ENCODE measurements at regions not wholly inside any gene's neighbourhood (a gene's known extent, or its start where the extent isn't known, plus 50 kb on each side); places are given as distances from the start of the nearest gene placed in this dataset.

DNA sequence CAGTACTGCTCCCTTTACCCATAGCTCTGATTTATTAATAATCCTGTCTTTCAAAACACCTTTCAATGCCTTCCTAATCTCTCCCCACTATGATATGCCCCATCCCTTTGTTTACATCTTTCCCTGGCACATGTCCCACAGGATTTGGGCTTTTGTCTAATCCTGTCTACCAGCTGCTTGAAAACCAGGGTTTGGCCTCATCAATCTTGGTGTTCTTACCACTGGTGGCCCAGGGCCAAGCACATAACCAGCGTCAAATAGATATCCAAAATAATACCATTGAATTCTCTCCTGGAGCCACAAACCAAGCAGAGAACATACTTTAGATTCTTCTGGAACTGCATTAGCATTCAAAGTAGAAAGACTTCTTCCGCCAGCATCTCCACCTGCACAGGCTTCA is 104.8 kb upstream of the PPP2R3A start:
- Histone ChIP-seq H3K4me1 (ENCODE audit: control insufficient read depth, insufficient read depth, low read length) (no peaks in the 10 kb centered on the region), H3K36me3 (ENCODE audit: control insufficient read depth, insufficient read depth, low read length) (no peaks in the 10 kb centered on the region), H3K9ac (ENCODE audit: low read depth, low read length) (no peak overlapping the region), H3K9me3 (ENCODE audit: control insufficient read depth, insufficient read depth, low read length) (no peaks in the 10 kb centered on the region), H3K4me3 (ENCODE audit: low read depth, low read length) (no peak overlapping the region), H3K27me3 (ENCODE audit: control insufficient read depth, insufficient read depth, low read length) (no peaks in the 10 kb centered on the region)

DNA sequence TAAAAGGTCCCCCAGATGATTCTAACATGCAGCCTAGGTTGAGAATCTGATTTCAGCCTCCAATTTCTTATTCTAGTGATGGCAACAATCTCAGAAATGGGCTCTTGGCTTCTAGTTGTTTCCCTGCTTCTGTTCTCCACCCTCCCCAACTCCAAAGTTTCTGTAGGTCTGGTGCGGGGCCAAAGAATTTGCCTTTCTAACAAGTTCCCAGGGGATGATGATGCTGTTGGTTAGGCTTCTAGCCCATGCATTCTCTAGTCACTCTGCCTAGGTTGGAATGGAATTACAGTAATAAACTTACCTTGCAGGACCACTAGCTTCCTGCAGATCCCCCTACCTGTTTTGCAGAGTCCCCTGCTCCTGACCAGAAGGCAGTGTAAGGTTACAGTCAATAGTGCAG is 103.2 kb upstream of the PPP2R3A start:
- Histone ChIP-seq H3K9ac (ENCODE audit: low read depth, low read length) (no peak overlapping the region), H3K9me3 (ENCODE audit: control insufficient read depth, insufficient read depth, low read length) (no peaks in the 10 kb centered on the region), H3K27me3 (ENCODE audit: control insufficient read depth, insufficient read depth, low read length) (no peaks in the 10 kb centered on the region), H3K4me3 (ENCODE audit: low read depth, low read length) (no peak overlapping the region), H3K4me1 (ENCODE audit: control insufficient read depth, insufficient read depth, low read length) (no peaks in the 10 kb centered on the region), H3K36me3 (ENCODE audit: control insufficient read depth, insufficient read depth, low read length) (no peaks in the 10 kb centered on the region)

DNA sequence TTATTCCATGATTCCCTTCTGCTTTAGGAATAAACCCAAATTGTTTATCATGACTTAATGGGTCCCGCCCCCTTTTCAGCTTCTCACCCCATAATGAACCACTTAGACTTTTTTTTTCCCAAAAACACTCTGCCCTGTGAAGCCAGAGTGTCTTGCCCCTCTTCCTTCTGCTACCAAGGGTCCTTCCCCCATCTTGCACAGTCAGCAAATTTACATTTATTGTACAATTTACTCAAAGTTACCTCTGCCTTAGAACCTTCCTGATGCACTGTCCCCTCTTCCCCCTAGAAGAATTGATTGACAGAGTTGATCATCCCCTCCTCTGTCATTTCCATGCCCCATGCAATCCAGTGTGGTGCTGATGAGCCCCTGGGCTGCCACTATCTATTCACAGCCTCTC is 101.5 kb upstream of the PPP2R3A start:
- Histone ChIP-seq H3K27me3 (ENCODE audit: control insufficient read depth, insufficient read depth, low read length) (no peaks in the 10 kb centered on the region), H3K4me3 (ENCODE audit: low read depth, low read length) (no peak overlapping the region), H3K36me3 (ENCODE audit: control insufficient read depth, insufficient read depth, low read length) (no peaks in the 10 kb centered on the region), H3K9me3 (ENCODE audit: control insufficient read depth, insufficient read depth, low read length) (no peaks in the 10 kb centered on the region), H3K4me1 (ENCODE audit: control insufficient read depth, insufficient read depth, low read length) (no peaks in the 10 kb centered on the region), H3K9ac (ENCODE audit: low read depth, low read length) (no peak overlapping the region)

DNA sequence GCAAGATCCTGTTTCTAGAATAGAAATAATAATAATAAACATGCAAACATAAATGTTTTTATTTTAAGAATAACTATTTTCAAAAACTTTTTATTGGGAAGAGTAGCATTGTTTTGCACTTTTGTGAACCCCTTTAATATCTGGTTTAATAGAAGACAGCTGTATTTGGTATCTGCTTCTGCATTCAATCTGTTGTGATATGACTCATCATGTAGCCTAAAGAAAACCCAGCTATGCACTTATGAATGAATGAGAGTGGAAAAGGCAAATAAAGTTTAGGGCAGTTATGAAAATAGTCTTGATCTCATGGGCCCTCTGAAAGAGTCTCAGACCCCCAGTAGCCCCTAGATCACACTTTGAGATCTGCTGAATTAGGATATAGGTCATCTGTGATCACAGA is 100.4 kb upstream of the PPP2R3A start:
- Histone ChIP-seq H3K9ac (ENCODE audit: low read depth, low read length) (no peak overlapping the region), H3K4me1 (ENCODE audit: control insufficient read depth, insufficient read depth, low read length) (no peaks in the 10 kb centered on the region), H3K36me3 (ENCODE audit: control insufficient read depth, insufficient read depth, low read length) (no peaks in the 10 kb centered on the region), H3K9me3 (ENCODE audit: control insufficient read depth, insufficient read depth, low read length) (no peaks in the 10 kb centered on the region), H3K4me3 (ENCODE audit: low read depth, low read length) (no peak overlapping the region), H3K27me3 (ENCODE audit: control insufficient read depth, insufficient read depth, low read length) (no peaks in the 10 kb centered on the region)

DNA sequence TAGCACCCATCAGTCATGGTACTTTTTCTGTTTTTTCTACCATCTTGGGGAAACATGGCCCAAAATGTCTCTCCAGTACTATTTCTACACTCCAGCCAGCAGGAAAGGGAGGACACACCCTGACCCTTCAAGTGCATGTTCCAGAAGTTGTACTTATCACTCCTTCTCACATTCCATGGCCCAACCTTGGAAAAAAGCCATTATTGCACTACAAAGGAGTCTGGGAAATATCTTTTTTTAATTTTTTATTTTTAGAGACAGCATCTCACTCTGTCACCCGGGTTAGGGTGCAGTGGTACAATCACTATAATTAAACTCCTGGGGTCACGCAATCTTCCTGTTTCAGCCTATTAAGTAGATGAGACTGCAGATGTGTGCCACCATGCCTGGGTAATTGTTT is 100.0 kb upstream of the PPP2R3A start:
- H3K9ac ChIP-seq (ENCODE audit: low read depth, low read length), result no peak overlapping the region
- no peaks in the 10 kb centered on the region for H3K27me3 ChIP-seq (ENCODE audit: control insufficient read depth, insufficient read depth, low read length)
- H3K4me3 ChIP-seq (ENCODE audit: low read depth, low read length), result no peak overlapping the region
- H3K36me3 ChIP-seq (ENCODE audit: control insufficient read depth, insufficient read depth, low read length), result no peaks in the 10 kb centered on the region
- no peaks in the 10 kb centered on the region for H3K9me3 ChIP-seq (ENCODE audit: control insufficient read depth, insufficient read depth, low read length)
- no peaks in the 10 kb centered on the region for H3K4me1 ChIP-seq (ENCODE audit: control insufficient read depth, insufficient read depth, low read length)

DNA sequence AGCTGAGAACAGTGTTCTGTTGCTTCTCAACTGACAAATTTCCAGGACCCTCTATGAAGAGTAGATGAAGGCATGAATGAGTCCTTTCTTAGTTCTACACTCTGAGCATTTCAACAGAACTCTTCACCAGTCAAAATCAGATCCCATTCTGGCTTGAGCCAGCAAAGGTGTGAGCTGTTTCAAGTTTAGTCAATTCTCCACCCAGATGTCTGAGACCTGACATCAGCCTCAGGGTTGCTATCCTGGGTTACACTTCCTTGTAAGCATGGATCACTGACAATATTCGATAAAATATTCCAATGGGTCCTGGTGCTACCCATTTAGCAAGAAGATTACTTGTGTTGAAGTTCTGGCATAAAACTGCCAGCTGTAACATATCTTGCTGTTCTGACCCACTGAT is 97.6 kb upstream of the PPP2R3A start:
- no peak overlapping the region for H3K9ac ChIP-seq (ENCODE audit: low read depth, low read length)
- no peaks in the 10 kb centered on the region for H3K9me3 ChIP-seq (ENCODE audit: control insufficient read depth, insufficient read depth, low read length)
- H3K4me1 ChIP-seq (ENCODE audit: control insufficient read depth, insufficient read depth, low read length), result no peaks in the 10 kb centered on the region
- H3K4me3 ChIP-seq (ENCODE audit: low read depth, low read length), result no peak overlapping the region
- H3K36me3 ChIP-seq (ENCODE audit: control insufficient read depth, insufficient read depth, low read length), result no peaks in the 10 kb centered on the region
- H3K27me3 ChIP-seq (ENCODE audit: control insufficient read depth, insufficient read depth, low read length), result no peaks in the 10 kb centered on the region

DNA sequence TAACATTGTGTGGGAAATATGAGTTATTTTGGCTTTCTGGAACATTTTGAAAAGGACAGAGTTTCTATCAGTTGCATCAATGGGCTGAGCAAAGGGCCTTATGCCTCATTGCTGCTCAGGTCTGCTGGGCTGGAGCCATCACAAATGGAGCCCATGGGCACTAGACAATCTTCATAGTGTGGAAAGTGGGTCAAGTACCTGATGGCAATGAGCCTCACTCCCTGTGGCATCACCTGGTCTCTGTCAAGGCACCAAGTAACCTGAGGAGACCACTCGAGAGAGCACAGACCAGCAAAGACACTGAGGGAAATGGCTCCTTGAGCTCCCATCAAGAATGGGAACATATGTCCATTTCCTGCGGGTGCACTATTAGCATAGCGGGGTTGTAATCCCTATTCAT is 96.7 kb upstream of the PPP2R3A start:
- H3K36me3 ChIP-seq (ENCODE audit: control insufficient read depth, insufficient read depth, low read length), result no peaks in the 10 kb centered on the region
- no peaks in the 10 kb centered on the region for H3K4me1 ChIP-seq (ENCODE audit: control insufficient read depth, insufficient read depth, low read length)
- no peak overlapping the region for H3K9ac ChIP-seq (ENCODE audit: low read depth, low read length)
- no peaks in the 10 kb centered on the region for H3K9me3 ChIP-seq (ENCODE audit: control insufficient read depth, insufficient read depth, low read length)
- no peak overlapping the region for H3K4me3 ChIP-seq (ENCODE audit: low read depth, low read length)
- H3K27me3 ChIP-seq (ENCODE audit: control insufficient read depth, insufficient read depth, low read length), result no peaks in the 10 kb centered on the region

DNA sequence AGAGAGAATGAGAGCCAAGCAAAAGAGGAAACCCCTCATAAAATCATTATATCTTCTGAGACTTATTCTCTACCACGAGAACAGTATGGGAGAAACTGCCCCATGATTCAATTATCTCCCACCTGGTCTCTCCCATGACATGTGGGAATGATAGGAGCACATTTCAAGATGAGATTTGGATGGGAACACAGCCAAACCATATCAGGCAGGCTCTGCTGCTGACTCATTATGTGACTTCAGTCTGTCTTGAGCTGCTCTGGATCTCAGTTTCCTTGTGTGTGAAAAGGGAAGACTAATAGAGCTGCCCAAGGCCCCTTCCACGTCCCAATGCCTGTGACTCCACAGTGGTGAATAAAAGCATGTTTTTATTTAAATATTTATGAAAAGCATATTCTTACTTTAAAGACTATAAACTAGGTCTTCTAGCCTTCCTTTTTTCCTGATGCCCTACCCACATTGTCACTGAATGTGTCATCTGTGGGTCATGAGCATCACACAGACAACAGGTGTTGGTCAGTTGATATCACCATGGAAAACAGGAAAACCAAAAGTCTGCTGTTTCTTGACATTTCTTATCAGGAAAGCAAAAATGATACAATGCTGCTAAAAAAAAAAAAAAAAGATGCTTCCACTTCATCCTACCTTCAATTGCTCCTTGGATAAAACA is 96.0 kb upstream of the PPP2R3A start:
- Histone ChIP-seq H3K9ac (ENCODE audit: low read depth, low read length) (no peak overlapping the region), H3K9me3 (ENCODE audit: control insufficient read depth, insufficient read depth, low read length) (no peaks in the 10 kb centered on the region), H3K4me3 (ENCODE audit: low read depth, low read length) (no peak overlapping the region), H3K4me1 (ENCODE audit: control insufficient read depth, insufficient read depth, low read length) (no peaks in the 10 kb centered on the region), H3K36me3 (ENCODE audit: control insufficient read depth, insufficient read depth, low read length) (no peaks in the 10 kb centered on the region), H3K27me3 (ENCODE audit: control insufficient read depth, insufficient read depth, low read length) (no peaks in the 10 kb centered on the region)

DNA sequence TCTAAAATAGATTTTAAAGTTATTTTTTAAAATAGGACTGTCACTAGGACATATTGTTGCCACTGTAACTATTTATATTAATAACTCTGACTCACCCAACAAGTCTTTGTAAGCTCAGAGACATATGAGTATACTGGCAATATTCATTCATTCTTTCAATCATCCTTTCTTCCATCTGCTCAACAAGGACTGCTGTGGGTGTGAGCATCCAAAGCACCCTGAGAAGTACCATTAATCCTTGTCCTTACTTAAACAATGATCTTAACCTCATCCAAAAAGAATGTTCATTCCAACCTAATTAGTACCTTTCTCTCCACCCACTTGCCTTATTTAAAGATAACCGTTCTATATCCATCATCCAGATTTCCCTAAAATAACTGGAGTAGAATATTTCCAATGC is 94.2 kb upstream of the PPP2R3A start:
- no peak overlapping the region for H3K9ac ChIP-seq (ENCODE audit: low read depth, low read length)
- H3K36me3 ChIP-seq (ENCODE audit: control insufficient read depth, insufficient read depth, low read length), result no peaks in the 10 kb centered on the region
- H3K4me3 ChIP-seq (ENCODE audit: low read depth, low read length), result no peak overlapping the region
- H3K27me3 ChIP-seq (ENCODE audit: control insufficient read depth, insufficient read depth, low read length), result no peaks in the 10 kb centered on the region
- no peaks in the 10 kb centered on the region for H3K9me3 ChIP-seq (ENCODE audit: control insufficient read depth, insufficient read depth, low read length)
- H3K4me1 ChIP-seq (ENCODE audit: control insufficient read depth, insufficient read depth, low read length), result no peaks in the 10 kb centered on the region

DNA sequence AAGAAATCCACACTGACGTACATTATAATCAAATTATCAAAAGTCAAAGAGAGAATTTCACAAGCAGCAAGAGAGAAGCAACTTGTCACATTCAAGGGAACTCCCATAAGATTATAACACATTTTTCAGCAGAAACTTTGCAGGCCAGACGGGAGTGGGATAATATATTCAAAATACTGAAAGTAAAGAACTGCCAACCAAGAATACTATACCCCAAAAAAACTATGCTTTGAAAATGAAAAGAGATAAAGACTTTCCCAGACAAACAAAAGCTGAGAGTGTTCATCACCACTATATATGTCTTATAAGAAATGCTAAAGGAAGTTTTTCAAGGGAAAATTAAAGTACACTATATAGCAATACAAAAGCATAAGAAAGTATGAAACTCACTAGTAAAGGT is 91.5 kb upstream of the PPP2R3A start:
- H3K4me1 ChIP-seq (ENCODE audit: control insufficient read depth, insufficient read depth, low read length), result no peaks in the 10 kb centered on the region
- H3K36me3 ChIP-seq (ENCODE audit: control insufficient read depth, insufficient read depth, low read length), result no peaks in the 10 kb centered on the region
- no peak overlapping the region for H3K9ac ChIP-seq (ENCODE audit: low read depth, low read length)
- H3K27me3 ChIP-seq (ENCODE audit: control insufficient read depth, insufficient read depth, low read length), result no peaks in the 10 kb centered on the region
- peaks cover 2% of the 10 kb centered on the region for H3K9me3 ChIP-seq (ENCODE audit: control insufficient read depth, insufficient read depth, low read length)
- no peak overlapping the region for H3K4me3 ChIP-seq (ENCODE audit: low read depth, low read length)

DNA sequence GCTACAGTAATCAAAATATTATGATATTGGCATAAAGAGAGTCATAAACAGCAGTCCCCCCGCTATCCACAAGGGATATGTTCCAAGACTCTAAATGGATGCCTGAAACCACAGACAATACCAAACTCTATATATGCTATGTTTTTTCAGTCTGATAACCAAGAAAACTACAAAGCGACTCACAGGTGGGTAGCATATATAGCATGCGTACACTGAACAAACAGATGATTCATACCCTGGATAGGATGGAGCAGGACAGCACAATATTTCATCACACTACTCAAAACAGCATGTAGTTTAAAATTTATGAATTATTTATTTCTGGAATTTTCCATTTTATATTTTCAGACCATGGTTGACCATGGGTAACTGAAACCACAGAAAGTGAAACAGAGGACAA is 87.0 kb upstream of the PPP2R3A start:
- Histone ChIP-seq H3K9ac (ENCODE audit: low read depth, low read length) (no peak overlapping the region), H3K27me3 (ENCODE audit: control insufficient read depth, insufficient read depth, low read length) (no peaks in the 10 kb centered on the region), H3K9me3 (ENCODE audit: control insufficient read depth, insufficient read depth, low read length) (peaks cover 2% of the 10 kb centered on the region), H3K36me3 (ENCODE audit: control insufficient read depth, insufficient read depth, low read length) (no peaks in the 10 kb centered on the region), H3K4me1 (ENCODE audit: control insufficient read depth, insufficient read depth, low read length) (no peaks in the 10 kb centered on the region), H3K4me3 (ENCODE audit: low read depth, low read length) (no peak overlapping the region)

DNA sequence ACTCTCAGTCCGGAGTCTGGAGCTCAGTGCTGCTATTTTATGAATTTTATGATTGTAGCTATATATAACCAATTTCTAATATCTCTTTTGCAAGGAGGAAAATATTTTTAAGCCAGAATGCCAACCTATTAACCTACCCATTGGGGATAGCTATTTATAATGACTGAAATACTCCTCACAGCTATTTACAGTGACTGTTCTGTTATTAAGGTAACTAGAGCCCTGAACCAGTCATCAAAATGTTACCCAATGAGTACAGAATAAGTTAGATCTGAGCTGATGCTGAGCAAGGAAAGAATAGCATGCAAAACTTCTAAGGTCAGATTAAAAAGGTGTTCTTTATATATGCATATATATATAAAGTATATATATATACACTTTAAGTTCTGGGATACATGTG is 79.6 kb upstream of the PPP2R3A start:
- Histone ChIP-seq H3K9me3 (ENCODE audit: control insufficient read depth, insufficient read depth, low read length) (no peaks in the 10 kb centered on the region), H3K9ac (ENCODE audit: low read depth, low read length) (no peak overlapping the region), H3K36me3 (ENCODE audit: control insufficient read depth, insufficient read depth, low read length) (no peaks in the 10 kb centered on the region), H3K27me3 (ENCODE audit: control insufficient read depth, insufficient read depth, low read length) (no peaks in the 10 kb centered on the region), H3K4me3 (ENCODE audit: low read depth, low read length) (no peak overlapping the region), H3K4me1 (ENCODE audit: control insufficient read depth, insufficient read depth, low read length) (no peaks in the 10 kb centered on the region)
